Natural killer cell (primary cell): ENCODE measurements at regions not wholly inside any gene's neighbourhood (a gene's known extent, or its start where the extent isn't known, plus 50 kb on each side); places are given as distances from the start of the nearest gene placed in this dataset.
"Not testable (repeated sequence)": the region's sequence is repeated elsewhere in the genome, so short reads cannot be mapped to it uniquely, and the experiment has no call there.

Experiments
- ATAC-seq, 3 donors: fragments of 150-1000 bp in 2 of 3; fragments of 200-7000 bp in 1 of 3; cut with Tn5 transposase; 1 replicate in 1 of 3; 2 replicates in 2 of 3; pipeline ENCODE4 v1.10.0; 2021; ENCODE audit warnings: mild to moderate bottlenecking in 2 of 3, moderate library complexity in 2 of 3
- DNase-seq, 2 donors: peaks; one replicate each; pipeline versions ENCODE4 v3.0.0 to v3.0.0-alpha.2; 2013 to 2021; ENCODE audit warnings: mixed read lengths in 1 of 2
- H3K27ac ChIP-seq: one replicate; pipeline ENCODE4 v1.5.1; 2013; ENCODE audit warnings: mild to moderate bottlenecking, low read length
- H3K27me3 ChIP-seq: one replicate; pipeline ENCODE4 v1.6.1; 2013; ENCODE audit warnings: low read length; ENCODE audit not compliant: control insufficient read depth, insufficient read depth
- H3K36me3 ChIP-seq: one replicate; pipeline ENCODE4 v1.6.1; 2013; ENCODE audit warnings: low read length; ENCODE audit not compliant: control insufficient read depth, insufficient read depth
- H3K4me1 ChIP-seq: one replicate; pipeline ENCODE4 v1.6.1; 2013; ENCODE audit warnings: low read length; ENCODE audit not compliant: control insufficient read depth, insufficient read depth
- H3K4me3 ChIP-seq: one replicate; pipeline ENCODE4 v1.5.1; 2013; ENCODE audit warnings: low read length
- H3K9me3 ChIP-seq: one replicate; pipeline ENCODE4 v1.6.1; 2013; ENCODE audit warnings: low read length; ENCODE audit not compliant: control insufficient read depth, insufficient read depth
- H3K27ac Mint-ChIP-seq, 2 donors: one replicate each; pipeline ENCODE4 v1.8.0; 2022; ENCODE audit warnings: mild to moderate bottlenecking in 2 of 2, mixed read lengths in 2 of 2, moderate library complexity in 1 of 2
- H3K27me3 Mint-ChIP-seq, 2 donors: one replicate each; pipeline ENCODE4 v1.8.0; 2022; ENCODE audit warnings: low read depth in 2 of 2, mixed read lengths in 2 of 2
- H3K36me3 Mint-ChIP-seq: one replicate; pipeline ENCODE4 v1.8.0; 2022; ENCODE audit warnings: mixed read lengths
- H3K4me1 Mint-ChIP-seq, 2 donors: one replicate each; pipeline ENCODE4 v1.8.0; 2022; ENCODE audit warnings: mixed read lengths in 2 of 2
- H3K4me3 Mint-ChIP-seq: one replicate; pipeline ENCODE4 v1.8.0; 2022; ENCODE audit warnings: mild to moderate bottlenecking, moderate library complexity, mixed read lengths
- H3K9me3 Mint-ChIP-seq, 2 donors: one replicate each; pipeline ENCODE4 v1.8.0; 2022; ENCODE audit warnings: mixed read lengths in 2 of 2
- CTCF ChIP-seq: fragments of 200-600 bp; IDR thresholded peaks from one replicate; pipeline ENCODE4 v1.8.0; 2022; ENCODE audit warnings: antibody characterized with exemption
- WGBS: methylation state at CpG from one replicate; pipeline ENCODE4 v1.1.7; 2013; ENCODE audit warnings: missing lambda C conversion rate; ENCODE audit not compliant: insufficient coverage; 5-methylcytosine and 5-hydroxymethylcytosine counted together
- intact Hi-C: fragments of 100-400 bp; cut with micrococcal nuclease; formaldehyde crosslinking; loops from one replicate; pipeline ENCODE4 v1.14.2; 2022

- H3K27ac ChIP-seq = no peak overlapping the region
- H3K4me3 Mint-ChIP-seq = no peak overlapping the region
- ATAC-seq (no peak), DNase-seq (no peak)
- no peaks in the 10 kb centered on the region for H3K36me3 ChIP-seq
- H3K27ac Mint-ChIP-seq = no peak overlapping the region
- no peak for TF ChIP-seq CTCF
- peaks cover 10 to 17% of the 10 kb centered on the region in 2 donors for H3K4me1 Mint-ChIP-seq
- peaks cover 7% of the 10 kb centered on the region for H3K4me1 ChIP-seq
- no peaks in the 10 kb centered on the region for H3K9me3 Mint-ChIP-seq
- 83% methylated on average over 13 of the region's 13 CpGs for WGBS
- peaks cover 0 to 3% of the 10 kb centered on the region in 2 donors for H3K27me3 Mint-ChIP-seq
- H3K4me3 ChIP-seq = no peak overlapping the region
- no peaks in the 10 kb centered on the region for H3K9me3 ChIP-seq
- no peaks in the 10 kb centered on the region for H3K27me3 ChIP-seq
- intact Hi-C loops = loop anchor here (5.0 to 10.0 kb wide), 2 partner anchors 310 to 683 kb away; no protein-coding TSS in a partner anchor
- H3K36me3 Mint-ChIP-seq = no peaks in the 10 kb centered on the region
These were observed 76.7 kb upstream of the DRD5 start for GRCh38 chr4:9704551-9705332.

GRCh38 chr4:9707281-9707680 lies 74.2 kb upstream of the DRD5 start:
- H3K4me3 ChIP-seq, DNase-seq, H3K27me3 Mint-ChIP-seq, H3K27ac ChIP-seq, H3K4me1 ChIP-seq, H3K36me3 Mint-ChIP-seq, H3K36me3 ChIP-seq, H3K9me3 ChIP-seq, ATAC-seq, H3K9me3 Mint-ChIP-seq, H3K4me3 Mint-ChIP-seq, H3K27ac Mint-ChIP-seq, H3K27me3 ChIP-seq: not testable (repeated sequence)
- whole genome bisulfite sequencing = 44% methylated on average over 10 of the region's 10 CpGs
- intact Hi-C loops = loop anchor here (5.0 to 10.0 kb wide), 2 partner anchors 308 to 680 kb away; no protein-coding TSS in a partner anchor
- H3K4me1 Mint-ChIP-seq = peaks cover 10 to 17% of the 10 kb centered on the region in 2 donors

GRCh38 chr4:9707936-9708335 lies 73.5 kb upstream of the DRD5 start:
- H3K36me3 Mint-ChIP-seq, H3K27me3 ChIP-seq, H3K36me3 ChIP-seq, H3K9me3 Mint-ChIP-seq, H3K9me3 ChIP-seq, H3K4me1 ChIP-seq, ATAC-seq, DNase-seq, H3K4me3 Mint-ChIP-seq, H3K27ac ChIP-seq, H3K27me3 Mint-ChIP-seq, H3K27ac Mint-ChIP-seq, H3K4me3 ChIP-seq: not testable (repeated sequence)
- 87% methylated on average over 9 of the region's 15 CpGs for WGBS
- H3K4me1 Mint-ChIP-seq = peaks cover 10 to 17% of the 10 kb centered on the region in 2 donors
- intact Hi-C loops = loop anchor here (5.0 to 10.0 kb wide), 2 partner anchors 307 to 679 kb away; no protein-coding TSS in a partner anchor

GRCh38 chr4:9709724-9710123 lies 71.7 kb upstream of the DRD5 start:
- Histone ChIP-seq H3K4me3 (no peak overlapping the region), H3K9me3 (no peaks in the 10 kb centered on the region), H3K4me1 (no peaks in the 10 kb centered on the region), H3K36me3 (no peaks in the 10 kb centered on the region), H3K27ac (no peak overlapping the region), H3K27me3 (no peaks in the 10 kb centered on the region)
- ATAC-seq = no peak
- intact Hi-C loops = loop anchor here (5.0 to 10.0 kb wide), 2 partner anchors 305 to 678 kb away; no protein-coding TSS in a partner anchor
- no peak overlapping the region for H3K4me3 Mint-ChIP-seq
- WGBS = 91% methylated on average over 10 of the region's 11 CpGs
- no peak for TF ChIP-seq CTCF
- H3K9me3 Mint-ChIP-seq = no peaks in the 10 kb centered on the region
- H3K27ac Mint-ChIP-seq = no peak overlapping the region
- H3K4me1 Mint-ChIP-seq = no peaks in the 10 kb centered on the region
- H3K36me3 Mint-ChIP-seq = no peaks in the 10 kb centered on the region
- no peak for DNase-seq
- no peaks in the 10 kb centered on the region for H3K27me3 Mint-ChIP-seq

GRCh38 chr4:9715271-9715670 lies 66.2 kb upstream of the DRD5 start:
- H3K4me3 ChIP-seq, H3K4me1 ChIP-seq, H3K27ac ChIP-seq, H3K9me3 ChIP-seq, H3K27me3 Mint-ChIP-seq, H3K36me3 Mint-ChIP-seq, ATAC-seq, H3K4me3 Mint-ChIP-seq, H3K36me3 ChIP-seq, H3K27me3 ChIP-seq, H3K9me3 Mint-ChIP-seq, H3K27ac Mint-ChIP-seq, intact Hi-C loops, DNase-seq, H3K4me1 Mint-ChIP-seq: not testable (repeated sequence)
- 46% methylated on average over 2 of the region's 2 CpGs for WGBS
